SK-N-SH (cell line): ENCODE measurements at regions not wholly inside any gene's neighbourhood (a gene's known extent, or its start where the extent isn't known, plus 50 kb on each side); places are given as distances from the start of the nearest gene placed in this dataset.

Experiments used
- CTCF ChIA-PET: fragments of 300-600, 350-600 bp; formaldehyde crosslinking; extraction: SDS; loops from one replicate; lab custom pipeline; 2021; lab: Yijun Ruan, JAX
- POLR2A ChIA-PET: fragments of 350-600 bp; sonication (Branson Sonifier 250); formaldehyde crosslinking; extraction: SDS; loops from one replicate; lab custom pipeline; 2020; ENCODE audit warnings: antibody characterized with exemption, inconsistent platforms; lab: Yijun Ruan, JAX
- DNase-seq: peaks from one replicate; pipeline ENCODE4 v3.0.0; 2012
- H2AFZ ChIP-seq: fragments of 200-600 bp; sonication (generic); 2 replicates; pipeline ENCODE4 v1.8.1; 2016; ENCODE audit warnings: antibody characterized with exemption, mild to moderate bottlenecking, low read depth
- H3F3A ChIP-seq: fragments of 200-600 bp; sonication (generic); replicated peaks from 2 replicates; pipeline ENCODE3; 2016; ENCODE audit warnings: antibody characterized with exemption, mild to moderate bottlenecking; ENCODE audit not compliant: insufficient read depth
- H3K27ac ChIP-seq, 2 experiments: fragments of 200-500 bp in 1 of 2; fragments of 200-600 bp in 1 of 2; sonication (Bioruptor generic) in 1 of 2; sonication (generic), shearing (Covaris generic) in 1 of 2; 2 replicates each; pipeline versions ENCODE4 v1.5.1 to v1.6.1; 2014 to 2016; ENCODE audit warnings: low read depth in 2 of 2, inconsistent platforms in 1 of 2, low read length in 1 of 2, mild to moderate bottlenecking in 1 of 2, mixed read lengths in 1 of 2
- H3K27me3 ChIP-seq: fragments of 200-600 bp; sonication (generic), shearing (Covaris generic); 2 replicates; pipeline ENCODE4 v1.6.1; 2016; ENCODE audit warnings: mixed run types; ENCODE audit not compliant: insufficient read depth
- H3K36me3 ChIP-seq, 2 experiments: fragments of 200-500 bp in 1 of 2; fragments of 200-600 bp in 1 of 2; sonication (Bioruptor generic) in 1 of 2; sonication (generic) in 1 of 2; replicated peaks in 1 of 2; 2 replicates each; pipeline versions ENCODE3 to v1.5.1; 2014 to 2016; ENCODE audit warnings: low read length in 1 of 2, mild to moderate bottlenecking in 1 of 2; ENCODE audit not compliant: insufficient read depth in 2 of 2, control insufficient read depth in 1 of 2
- H3K4me1 ChIP-seq, 2 experiments: fragments of 200-500 bp in 1 of 2; fragments of 200-600 bp in 1 of 2; sonication (Bioruptor generic) in 1 of 2; sonication (generic), shearing (Covaris generic) in 1 of 2; 2 replicates each; pipeline versions ENCODE4 v1.5.1 to v1.6.1; 2014 to 2016; ENCODE audit warnings: low read depth in 1 of 2, low read length in 1 of 2, mixed run types in 1 of 2; ENCODE audit not compliant: insufficient read depth in 2 of 2, control insufficient read depth in 1 of 2
- H3K4me2 ChIP-seq: fragments of 200-600 bp; sonication (generic), shearing (Covaris generic); 2 replicates; pipeline ENCODE4 v1.6.1; 2017; ENCODE audit warnings: mixed run types
- H3K4me3 ChIP-seq, 2 experiments: fragments of 200-500 bp in 1 of 2; fragments of 200-600 bp in 1 of 2; sonication (Bioruptor generic) in 1 of 2; sonication (generic), shearing (Covaris generic) in 1 of 2; 2 replicates each; pipeline versions ENCODE4 v1.5.1 to v1.8.1; 2014 to 2016; ENCODE audit warnings: low read depth in 2 of 2, inconsistent platforms in 1 of 2, low read length in 1 of 2, mild to moderate bottlenecking in 1 of 2, mixed read lengths in 1 of 2, moderate library complexity in 1 of 2
- H3K79me2 ChIP-seq: fragments of 200-600 bp; sonication (generic); 2 replicates; pipeline ENCODE4 v1.8.1; 2017; ENCODE audit warnings: mild to moderate bottlenecking; ENCODE audit not compliant: insufficient read depth
- H3K9ac ChIP-seq: fragments of 200-600 bp; sonication (generic); 2 replicates; pipeline ENCODE4 v1.6.1; 2017; ENCODE audit warnings: mixed run types
- H3K9me2 ChIP-seq: fragments of 200-600 bp; sonication (generic); 2 replicates; pipeline ENCODE4 v1.6.1; 2017; ENCODE audit warnings: mixed run types
- H3K9me3 ChIP-seq: fragments of 200-600 bp; sonication (generic); 2 replicates; pipeline ENCODE4 v1.6.1; 2017; ENCODE audit warnings: mixed run types, mild to moderate bottlenecking, moderate library complexity
- H4K20me1 ChIP-seq: fragments of 200-600 bp; sonication (generic); 2 replicates; pipeline ENCODE4 v1.6.1; 2017; ENCODE audit warnings: mild to moderate bottlenecking, mixed run types; ENCODE audit not compliant: insufficient read depth
- CHD2 ChIP-seq: fragments of 150-350 bp; IDR thresholded peaks from 2 replicates; pipeline ENCODE4 v1.6.1; 2018; ENCODE audit warnings: low read length; ENCODE audit not compliant: partially characterized antibody
- ELF1 ChIP-seq: IDR thresholded peaks from 2 replicates; pipeline ENCODE4 v1.4.0; 2012
- EP300 ChIP-seq, 2 experiments: IDR thresholded peaks; 2 replicates each; pipeline versions ENCODE4 v1.4.0 to v1.6.1; 2012; ENCODE audit warnings: borderline replicate concordance in 1 of 2, low read depth in 1 of 2, low read length in 1 of 2
- EZH2phosphoT487 ChIP-seq: fragments of 200-600 bp; sonication (generic); IDR thresholded peaks from 2 replicates; pipeline ENCODE4 v1.6.1; 2017; ENCODE audit warnings: low read depth, mixed run types, mild to moderate bottlenecking, antibody characterized with exemption, moderate library complexity, borderline replicate concordance
- FOXM1 ChIP-seq: IDR thresholded peaks from 2 replicates; pipeline ENCODE4 v1.4.0; 2012; ENCODE audit warnings: low read depth, mild to moderate bottlenecking
- GATA2 ChIP-seq: sonication (generic); formaldehyde crosslinking; IDR thresholded peaks from 2 replicates; pipeline ENCODE4 v1.5.0; 2020; ENCODE audit warnings: mild to moderate bottlenecking, missing genetic modification reagents
- JUND ChIP-seq: IDR thresholded peaks from 2 replicates; pipeline ENCODE4 v1.4.0; 2012
- MEF2A ChIP-seq: IDR thresholded peaks from 2 replicates; pipeline ENCODE4 v1.4.0; 2012; ENCODE audit warnings: low read depth, borderline replicate concordance
- MXI1 ChIP-seq: IDR thresholded peaks from 2 replicates; pipeline ENCODE4 v1.6.1; 2012; ENCODE audit warnings: mild to moderate bottlenecking, low read depth, low read length, improper control_type of control experiment
- NFIC ChIP-seq: IDR thresholded peaks from 2 replicates; pipeline ENCODE4 v1.4.0; 2012; ENCODE audit warnings: borderline replicate concordance
- POLR2AphosphoS5 ChIP-seq: IDR thresholded peaks from 2 replicates; pipeline ENCODE4 v1.6.1; 2012; ENCODE audit warnings: low read depth, low read length
- SIN3A ChIP-seq: IDR thresholded peaks from 2 replicates; pipeline ENCODE4 v1.6.1; 2012; ENCODE audit warnings: low read depth, mild to moderate bottlenecking, low read length, moderate library complexity, borderline replicate concordance
- SMC3 ChIP-seq: IDR thresholded peaks from 2 replicates; pipeline ENCODE4 v1.6.1; 2012; ENCODE audit warnings: low read depth, low read length, improper control_type of control experiment
- TCF12 ChIP-seq: IDR thresholded peaks from 2 replicates; pipeline ENCODE4 v1.4.0; 2012
- WGBS: methylation state at CpG from one replicate; pipeline ENCODE4 v1.1.6; 2017; ENCODE audit warnings: low lambda C conversion rate; 5-methylcytosine and 5-hydroxymethylcytosine counted together
- TF ChIP-seq, protein P1 (sequence below): IDR thresholded peaks from 2 replicates; pipeline ENCODE4; 2012
- TF ChIP-seq, protein P2 (sequence below): IDR thresholded peaks from 2 replicates; pipeline ENCODE4 v1.6.1; 2012; ENCODE audit warnings: mild to moderate bottlenecking, low read depth, low read length, moderate library complexity
- TF ChIP-seq, protein P3 (sequence below): fragments of 150-350 bp; IDR thresholded peaks from 2 replicates; pipeline ENCODE4 v1.6.1; 2016; ENCODE audit warnings: mild to moderate bottlenecking, low read depth, low read length
- TF ChIP-seq, protein P4 (sequence below): IDR thresholded peaks from 2 replicates; pipeline ENCODE4 v1.4.0; 2012; ENCODE audit warnings: low read depth, borderline replicate concordance

DNA sequence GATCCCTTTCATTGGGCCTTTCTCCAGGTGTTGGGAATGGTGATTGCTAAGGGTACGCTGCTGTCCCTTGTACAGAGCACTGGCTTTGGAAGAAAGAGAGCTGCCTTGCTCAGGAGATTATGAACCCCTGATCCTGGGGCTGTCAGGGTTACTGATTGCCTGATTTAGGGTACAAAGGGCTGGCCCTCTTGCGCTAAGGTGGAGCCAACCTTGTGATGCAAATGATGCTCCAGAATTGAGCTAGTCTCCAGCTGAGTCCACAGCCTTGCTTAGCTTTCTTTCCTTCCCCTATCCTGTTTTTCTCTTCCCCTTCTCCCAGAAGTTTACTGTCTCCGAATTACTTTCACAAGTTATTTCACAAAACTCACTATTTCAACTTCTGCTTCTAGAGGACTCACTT is 334.7 kb downstream of the AMY1C start:
- no peaks in the 10 kb centered on the region for H3F3A ChIP-seq
- ChIA-PET CTCF (no interaction called here), POLR2A (no interaction called here)
- H3K36me3 ChIP-seq: no peaks in the 10 kb centered on the region
- 17% methylated on average over 3 of the region's 3 CpGs for WGBS
- H2AFZ ChIP-seq: no peak overlapping the region
- no peaks in the 10 kb centered on the region for H4K20me1 ChIP-seq
- H3K4me2 ChIP-seq: no peak overlapping the region
- H3K4me1 ChIP-seq: no peaks in the 10 kb centered on the region
- H3K27me3 ChIP-seq: no peaks in the 10 kb centered on the region
- no peaks in the 10 kb centered on the region for H3K79me2 ChIP-seq
- no peak overlapping the region for H3K27ac ChIP-seq
- no peak overlapping the region for H3K4me3 ChIP-seq
- no peak overlapping the region for H3K9ac ChIP-seq
- no peaks in the 10 kb centered on the region for H3K9me3 ChIP-seq
- TF ChIP-seq CHD2 (no peak), SIN3A (no peak), GATA2 (CRISPR knock-in tag) (no peak), SMC3 (no peak), JUND (no peak), ELF1 (no peak), MXI1 (no peak), POLR2AphosphoS5 (no peak), MEF2A (no peak), TCF12 (no peak), EZH2phosphoT487 (no peak), NFIC (no peak), EP300 (IDR thresholded peaks at IDR 0.05; ENCODE audit: borderline replicate concordance in 1 of 2, low read depth in 1 of 2, low read length in 1 of 2) (no peak), FOXM1 (no peak)
- TF ChIP-seq, protein P1, sequence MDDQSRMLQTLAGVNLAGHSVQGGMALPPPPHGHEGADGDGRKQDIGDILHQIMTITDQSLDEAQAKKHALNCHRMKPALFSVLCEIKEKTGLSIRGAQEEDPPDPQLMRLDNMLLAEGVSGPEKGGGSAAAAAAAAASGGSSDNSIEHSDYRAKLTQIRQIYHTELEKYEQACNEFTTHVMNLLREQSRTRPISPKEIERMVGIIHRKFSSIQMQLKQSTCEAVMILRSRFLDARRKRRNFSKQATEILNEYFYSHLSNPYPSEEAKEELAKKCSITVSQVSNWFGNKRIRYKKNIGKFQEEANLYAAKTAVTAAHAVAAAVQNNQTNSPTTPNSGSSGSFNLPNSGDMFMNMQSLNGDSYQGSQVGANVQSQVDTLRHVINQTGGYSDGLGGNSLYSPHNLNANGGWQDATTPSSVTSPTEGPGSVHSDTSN: no peak
- TF ChIP-seq, protein P2, sequence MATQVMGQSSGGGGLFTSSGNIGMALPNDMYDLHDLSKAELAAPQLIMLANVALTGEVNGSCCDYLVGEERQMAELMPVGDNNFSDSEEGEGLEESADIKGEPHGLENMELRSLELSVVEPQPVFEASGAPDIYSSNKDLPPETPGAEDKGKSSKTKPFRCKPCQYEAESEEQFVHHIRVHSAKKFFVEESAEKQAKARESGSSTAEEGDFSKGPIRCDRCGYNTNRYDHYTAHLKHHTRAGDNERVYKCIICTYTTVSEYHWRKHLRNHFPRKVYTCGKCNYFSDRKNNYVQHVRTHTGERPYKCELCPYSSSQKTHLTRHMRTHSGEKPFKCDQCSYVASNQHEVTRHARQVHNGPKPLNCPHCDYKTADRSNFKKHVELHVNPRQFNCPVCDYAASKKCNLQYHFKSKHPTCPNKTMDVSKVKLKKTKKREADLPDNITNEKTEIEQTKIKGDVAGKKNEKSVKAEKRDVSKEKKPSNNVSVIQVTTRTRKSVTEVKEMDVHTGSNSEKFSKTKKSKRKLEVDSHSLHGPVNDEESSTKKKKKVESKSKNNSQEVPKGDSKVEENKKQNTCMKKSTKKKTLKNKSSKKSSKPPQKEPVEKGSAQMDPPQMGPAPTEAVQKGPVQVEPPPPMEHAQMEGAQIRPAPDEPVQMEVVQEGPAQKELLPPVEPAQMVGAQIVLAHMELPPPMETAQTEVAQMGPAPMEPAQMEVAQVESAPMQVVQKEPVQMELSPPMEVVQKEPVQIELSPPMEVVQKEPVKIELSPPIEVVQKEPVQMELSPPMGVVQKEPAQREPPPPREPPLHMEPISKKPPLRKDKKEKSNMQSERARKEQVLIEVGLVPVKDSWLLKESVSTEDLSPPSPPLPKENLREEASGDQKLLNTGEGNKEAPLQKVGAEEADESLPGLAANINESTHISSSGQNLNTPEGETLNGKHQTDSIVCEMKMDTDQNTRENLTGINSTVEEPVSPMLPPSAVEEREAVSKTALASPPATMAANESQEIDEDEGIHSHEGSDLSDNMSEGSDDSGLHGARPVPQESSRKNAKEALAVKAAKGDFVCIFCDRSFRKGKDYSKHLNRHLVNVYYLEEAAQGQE: no peak
- TF ChIP-seq, protein P3, sequence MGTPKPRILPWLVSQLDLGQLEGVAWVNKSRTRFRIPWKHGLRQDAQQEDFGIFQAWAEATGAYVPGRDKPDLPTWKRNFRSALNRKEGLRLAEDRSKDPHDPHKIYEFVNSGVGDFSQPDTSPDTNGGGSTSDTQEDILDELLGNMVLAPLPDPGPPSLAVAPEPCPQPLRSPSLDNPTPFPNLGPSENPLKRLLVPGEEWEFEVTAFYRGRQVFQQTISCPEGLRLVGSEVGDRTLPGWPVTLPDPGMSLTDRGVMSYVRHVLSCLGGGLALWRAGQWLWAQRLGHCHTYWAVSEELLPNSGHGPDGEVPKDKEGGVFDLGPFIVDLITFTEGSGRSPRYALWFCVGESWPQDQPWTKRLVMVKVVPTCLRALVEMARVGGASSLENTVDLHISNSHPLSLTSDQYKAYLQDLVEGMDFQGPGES: no peak
- TF ChIP-seq, protein P4, sequence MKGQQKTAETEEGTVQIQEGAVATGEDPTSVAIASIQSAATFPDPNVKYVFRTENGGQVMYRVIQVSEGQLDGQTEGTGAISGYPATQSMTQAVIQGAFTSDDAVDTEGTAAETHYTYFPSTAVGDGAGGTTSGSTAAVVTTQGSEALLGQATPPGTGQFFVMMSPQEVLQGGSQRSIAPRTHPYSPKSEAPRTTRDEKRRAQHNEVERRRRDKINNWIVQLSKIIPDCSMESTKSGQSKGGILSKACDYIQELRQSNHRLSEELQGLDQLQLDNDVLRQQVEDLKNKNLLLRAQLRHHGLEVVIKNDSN: no peak
- H3K9me2 ChIP-seq: no peaks in the 10 kb centered on the region
- DNase-seq: no peak
